Caco-2 (cell line): ENCODE measurements at regions not wholly inside any gene's neighbourhood (a gene's known extent, or its start where the extent isn't known, plus 50 kb on each side); places are given as distances from the start of the nearest gene placed in this dataset.

Source experiments
- BruUV-seq: library from RNA; stranded (reverse); fragments of 400-500 nt; replicated peaks from 2 replicates; lab custom pipeline; 2021; lab: Mats Ljungman, UMichigan
- CTCF ChIA-PET: fragments of 300-600 bp; sonication (Branson Sonifier 250); formaldehyde crosslinking; loops from one replicate; lab custom pipeline; 2022; ENCODE audit warnings: antibody characterized with exemption; lab: Charles Lee
- POLR2A ChIA-PET: fragments of 300-600 bp; sonication (Branson Sonifier 250); formaldehyde crosslinking; loops from one replicate; lab custom pipeline; 2022; ENCODE audit warnings: antibody characterized with exemption; lab: Charles Lee
- DNase-seq, 2 experiments: peaks; one replicate each; pipeline versions ENCODE4 v3.0.0 to v3.0.0-alpha.2; 2020 to 2022
- H3K27me3 ChIP-seq: replicated peaks from 2 replicates; pipeline ENCODE4 v1.6.0; 2011; ENCODE audit warnings: low read length; ENCODE audit not compliant: control insufficient read depth, insufficient read depth
- H3K36me3 ChIP-seq: 2 replicates; pipeline ENCODE4 v1.5.1; 2011; ENCODE audit warnings: low read length; ENCODE audit not compliant: control insufficient read depth, insufficient read depth
- H3K4me1 ChIP-seq: fragments of 250-450 bp; sonication (Bioruptor Pico); 2 replicates; pipeline ENCODE4 v1.5.1; 2020; ENCODE audit warnings: mild to moderate bottlenecking
- H3K4me3 ChIP-seq: 2 replicates; pipeline ENCODE4 v1.5.1; 2011; ENCODE audit warnings: low read depth, mild to moderate bottlenecking, control low read depth, low read length
- H3K9me3 ChIP-seq: fragments of 250-450 bp; sonication (Bioruptor Pico); 2 replicates; pipeline ENCODE4 v1.5.1; 2020; ENCODE audit warnings: mild to moderate bottlenecking, moderate library complexity
- H3K27ac Mint-ChIP-seq: one replicate; pipeline ENCODE4 v1.8.0; 2022; ENCODE audit warnings: mixed read lengths; ENCODE audit not compliant: unreplicated experiment
- H3K27me3 Mint-ChIP-seq: one replicate; pipeline ENCODE4 v1.8.0; 2022; ENCODE audit warnings: mixed read lengths; ENCODE audit not compliant: insufficient read depth, unreplicated experiment
- H3K36me3 Mint-ChIP-seq: one replicate; pipeline ENCODE4 v1.8.0; 2022; ENCODE audit warnings: mild to moderate bottlenecking, mixed read lengths; ENCODE audit not compliant: insufficient read depth, unreplicated experiment
- H3K4me1 Mint-ChIP-seq: one replicate; pipeline ENCODE4 v1.8.0; 2022; ENCODE audit warnings: low read depth, mixed read lengths; ENCODE audit not compliant: unreplicated experiment
- H3K4me3 Mint-ChIP-seq: one replicate; pipeline ENCODE4 v1.8.0; 2022; ENCODE audit warnings: mild to moderate bottlenecking, moderate library complexity, mixed read lengths; ENCODE audit not compliant: unreplicated experiment
- H3K9me3 Mint-ChIP-seq: one replicate; pipeline ENCODE4 v1.8.0; 2022; ENCODE audit warnings: mixed read lengths; ENCODE audit not compliant: unreplicated experiment
- CTCF ChIP-seq, 2 experiments: fragments of 200-600 bp in 1 of 2; IDR thresholded peaks; 1 replicate in 1 of 2; 2 replicates in 1 of 2; pipeline versions ENCODE4 v1.5.1 to v1.8.0; 2011 to 2022; ENCODE audit warnings: antibody characterized with exemption in 1 of 2, control low read depth in 1 of 2, inconsistent platforms in 1 of 2, low read depth in 1 of 2, low read length in 1 of 2, mild to moderate bottlenecking in 1 of 2, moderate library complexity in 1 of 2; ENCODE audit not compliant: insufficient read depth in 1 of 2, severe bottlenecking in 1 of 2, unreplicated experiment in 1 of 2
- intact Hi-C: fragments of 100-400 bp; cut with micrococcal nuclease; formaldehyde crosslinking; loops from one replicate; pipeline ENCODE4 v1.10.0; 2022; ENCODE audit not compliant: unreplicated experiment

- H3K27me3 ChIP-seq = no peaks in the 10 kb centered on the region
- ChIA-PET POLR2A (no interaction called here), CTCF (no interaction called here)
- Mint-ChIP-seq H3K27me3 (no peaks in the 10 kb centered on the region), H3K36me3 (no peaks in the 10 kb centered on the region), H3K4me1 (no peaks in the 10 kb centered on the region), H3K27ac (no peak overlapping the region), H3K4me3 (no peak overlapping the region), H3K9me3 (no peaks in the 10 kb centered on the region)
- H3K4me1 ChIP-seq = no peaks in the 10 kb centered on the region
- H3K9me3 ChIP-seq = no peaks in the 10 kb centered on the region
- intact Hi-C loops = no loop called here
- DNase-seq = no peak
- no peaks in the 10 kb centered on the region for H3K36me3 ChIP-seq
- BruUV-seq = no TSS peak
- H3K4me3 ChIP-seq = no peak overlapping the region
- no peak for TF ChIP-seq CTCF (IDR thresholded peaks at IDR 0.05; ENCODE audit: insufficient read depth in 1 of 2, low read depth in 1 of 2, low read length in 1 of 2, severe bottlenecking in 1 of 2, unreplicated experiment in 1 of 2)
Observed at GRCh38 chr3:6734395-6734746, 126.5 kb upstream of the GRM7 start.

GRCh38 chr3:6736836-6737629, 123.9 kb upstream of the GRM7 start:
- BruUV-seq = no TSS peak
- Mint-ChIP-seq H3K9me3 (no peaks in the 10 kb centered on the region), H3K27ac (no peak overlapping the region), H3K27me3 (no peaks in the 10 kb centered on the region), H3K4me3 (no peak overlapping the region), H3K36me3 (no peaks in the 10 kb centered on the region), H3K4me1 (no peaks in the 10 kb centered on the region)
- no peak for TF ChIP-seq CTCF (IDR thresholded peaks at IDR 0.05; ENCODE audit: insufficient read depth in 1 of 2, low read depth in 1 of 2, low read length in 1 of 2, severe bottlenecking in 1 of 2, unreplicated experiment in 1 of 2)
- intact Hi-C loops = no loop called here
- no peaks in the 10 kb centered on the region for H3K9me3 ChIP-seq
- no peak overlapping the region for H3K4me3 ChIP-seq
- no peaks in the 10 kb centered on the region for H3K27me3 ChIP-seq
- H3K36me3 ChIP-seq = no peaks in the 10 kb centered on the region
- CTCF ChIA-PET = no interaction called here
- POLR2A ChIA-PET = no interaction called here
- no peaks in the 10 kb centered on the region for H3K4me1 ChIP-seq
- no peak for DNase-seq

GRCh38 chr3:6737630-6738029, 123.3 kb upstream of the GRM7 start:
- Mint-ChIP-seq H3K4me1 (no peaks in the 10 kb centered on the region), H3K9me3 (no peaks in the 10 kb centered on the region), H3K27ac (no peak overlapping the region), H3K27me3 (no peaks in the 10 kb centered on the region), H3K4me3 (no peak overlapping the region), H3K36me3 (no peaks in the 10 kb centered on the region)
- Histone ChIP-seq H3K27me3 (no peaks in the 10 kb centered on the region), H3K36me3 (no peaks in the 10 kb centered on the region), H3K4me3 (no peak overlapping the region), H3K9me3 (no peaks in the 10 kb centered on the region), H3K4me1 (no peaks in the 10 kb centered on the region)
- DNase-seq = no peak
- ChIA-PET CTCF (no interaction called here), POLR2A (no interaction called here)
- no TSS peak for BruUV-seq
- no peak for TF ChIP-seq CTCF (IDR thresholded peaks at IDR 0.05; ENCODE audit: insufficient read depth in 1 of 2, low read depth in 1 of 2, low read length in 1 of 2, severe bottlenecking in 1 of 2, unreplicated experiment in 1 of 2)
- intact Hi-C loops = no loop called here
